ENCODE measurements at regions not wholly inside any gene's neighbourhood (a gene's known extent, or its start where the extent isn't known, plus 50 kb on each side); places are given as distances from the start of the nearest gene placed in this dataset.

GRCh38 chr4:56286763-56287162 lies 100.5 kb downstream of the AASDH start:
- intact Hi-C loops (cut with micrococcal nuclease) = no loop called here

GRCh38 chr4:56283375-56283774 lies 103.9 kb downstream of the AASDH start:
- intact Hi-C loops (cut with micrococcal nuclease) = no loop called here

GRCh38 chr4:56282004-56282403 lies 105.3 kb downstream of the AASDH start:
- intact Hi-C loops (cut with micrococcal nuclease) = no loop called here

GRCh38 chr4:56276547-56276946 lies 110.7 kb downstream of the AASDH start:
- intact Hi-C loops (cut with micrococcal nuclease) = no loop called here

GRCh38 chr4:56273391-56273790 lies 113.9 kb downstream of the AASDH start:
- intact Hi-C loops (cut with micrococcal nuclease) = no loop called here

GRCh38 chr4:56272927-56273326 lies 114.4 kb downstream of the AASDH start:
- intact Hi-C loops (cut with micrococcal nuclease) = no loop called here

- intact Hi-C loops (cut with micrococcal nuclease) = no loop called here
Measured at GRCh38 chr4:56272003-56272402, 115.3 kb downstream of the AASDH start.

GRCh38 chr4:56271131-56271530 lies 116.2 kb downstream of the AASDH start:
- intact Hi-C loops (cut with micrococcal nuclease) = no loop called here

- intact Hi-C loops (cut with micrococcal nuclease) = no loop called here
Measured at GRCh38 chr4:56267558-56267957, 119.7 kb downstream of the AASDH start.

GRCh38 chr4:56264873-56265272 lies 122.4 kb downstream of the AASDH start:
- intact Hi-C loops (cut with micrococcal nuclease) = no loop called here

GRCh38 chr4:56261027-56261426 lies 126.3 kb downstream of the AASDH start:
- intact Hi-C loops (cut with micrococcal nuclease) = loop anchor here (1.0 kb wide), 1 partner anchor 126 kb away; the partner anchor contains the start of gene AASDH

GRCh38 chr4:56260320-56260719 lies 127.0 kb downstream of the AASDH start:
- intact Hi-C loops (cut with micrococcal nuclease) = no loop called here

GRCh38 chr4:56259655-56260054 lies 127.6 kb downstream of the AASDH start:
- intact Hi-C loops (cut with micrococcal nuclease) = no loop called here

- intact Hi-C loops (cut with micrococcal nuclease) = no loop called here
Measured at GRCh38 chr4:56255820-56256219, 131.5 kb downstream of the AASDH start.

- intact Hi-C loops (cut with micrococcal nuclease) = no loop called here
Measured at GRCh38 chr4:56253666-56254305, 133.5 kb downstream of the AASDH start.

- intact Hi-C loops (cut with micrococcal nuclease) = no loop called here
Measured at GRCh38 chr4:56252561-56253152, 134.6 kb downstream of the AASDH start.

- intact Hi-C loops (cut with micrococcal nuclease) = no loop called here
Measured at GRCh38 chr4:56251556-56251955, 135.7 kb downstream of the AASDH start.

GRCh38 chr4:56250776-56251175 lies 136.5 kb downstream of the AASDH start:
- intact Hi-C loops (cut with micrococcal nuclease) = no loop called here

GRCh38 chr4:56247646-56248045 lies 139.6 kb downstream of the AASDH start:
- intact Hi-C loops (cut with micrococcal nuclease) = no loop called here

- intact Hi-C loops (cut with micrococcal nuclease) = no loop called here
Measured at GRCh38 chr4:56246233-56246610, 141.1 kb downstream of the AASDH start.

- intact Hi-C loops (cut with micrococcal nuclease) = no loop called here
Measured at GRCh38 chr4:56245547-56246232, 141.6 kb downstream of the AASDH start.

- intact Hi-C loops (cut with micrococcal nuclease) = no loop called here
Measured at GRCh38 chr4:56244681-56245080, 142.6 kb downstream of the AASDH start.

- intact Hi-C loops (cut with micrococcal nuclease) = no loop called here
Measured at GRCh38 chr4:56243107-56243506, 144.2 kb downstream of the AASDH start.
